NCI-H526 treated with DMSO at 0.1 percent for 48 hours (cell line): ENCODE measurements at regions not wholly inside any gene's neighbourhood (a gene's known extent, or its start where the extent isn't known, plus 50 kb on each side); places are given as distances from the start of the nearest gene placed in this dataset.

Experiments used
- DNase-seq: peaks from one replicate; lab custom pipeline; 2025; lab: John Stamatoyannopoulos, UW

GRCh38 chr1:218024211-218024720 lies 260.8 kb upstream of the RRP15 start:
- no peak for DNase-seq

GRCh38 chr1:218025454-218025853 lies 259.6 kb upstream of the RRP15 start:
- no peak for DNase-seq

- DNase-seq, result peak; percentile 85
These were observed 257.9 kb upstream of the RRP15 start for GRCh38 chr1:218027152-218027551.

- no peak for DNase-seq
These were observed 254.2 kb upstream of the RRP15 start for GRCh38 chr1:218030846-218031245.

- no peak for DNase-seq
These were observed 253.2 kb upstream of the RRP15 start for GRCh38 chr1:218031901-218032300.

GRCh38 chr1:218034468-218034867 lies 250.6 kb upstream of the RRP15 start:
- DNase-seq, result no peak

- no peak for DNase-seq
These were observed 236.2 kb upstream of the RRP15 start for GRCh38 chr1:218048828-218049420.

- peak; percentile 14 for DNase-seq
These were observed 235.5 kb upstream of the RRP15 start for GRCh38 chr1:218049641-218050040.

- no peak for DNase-seq
These were observed 226.4 kb upstream of the RRP15 start for GRCh38 chr1:218058730-218059129.

- no peak for DNase-seq
These were observed 220.7 kb upstream of the RRP15 start for GRCh38 chr1:218064426-218064825.

GRCh38 chr1:218066332-218066731 lies 218.8 kb upstream of the RRP15 start:
- no peak for DNase-seq

GRCh38 chr1:218068241-218068640 lies 216.9 kb upstream of the RRP15 start:
- no peak for DNase-seq

- DNase-seq, result no peak
These were observed 215.9 kb upstream of the RRP15 start for GRCh38 chr1:218069180-218069579.

- no peak for DNase-seq
These were observed 212.0 kb upstream of the RRP15 start for GRCh38 chr1:218073062-218073461.

GRCh38 chr1:218078916-218079315 lies 206.2 kb upstream of the RRP15 start:
- no peak for DNase-seq

- DNase-seq, result no peak
These were observed 205.7 kb upstream of the RRP15 start for GRCh38 chr1:218079347-218079746.

GRCh38 chr1:218079820-218080219 lies 205.3 kb upstream of the RRP15 start:
- no peak for DNase-seq

GRCh38 chr1:218080863-218081262 lies 204.2 kb upstream of the RRP15 start:
- no peak for DNase-seq

GRCh38 chr1:218081358-218081757 lies 203.7 kb upstream of the RRP15 start:
- no peak for DNase-seq

GRCh38 chr1:218090459-218090858 lies 194.6 kb upstream of the RRP15 start:
- DNase-seq, result no peak

- no peak for DNase-seq
These were observed 183.7 kb upstream of the RRP15 start for GRCh38 chr1:218101409-218101808.

GRCh38 chr1:218108034-218108433 lies 177.1 kb upstream of the RRP15 start:
- DNase-seq, result no peak

GRCh38 chr1:218112862-218113261 lies 172.2 kb upstream of the RRP15 start:
- no peak for DNase-seq

GRCh38 chr1:218123968-218124367 lies 161.1 kb upstream of the RRP15 start:
- no peak for DNase-seq
